Duodenal mucosa (tissue), 2 donors: ENCODE measurements at regions not wholly inside any gene's neighbourhood (a gene's known extent, or its start where the extent isn't known, plus 50 kb on each side); places are given as distances from the start of the nearest gene placed in this dataset.
"Not testable (repeated sequence)": the region's sequence is repeated elsewhere in the genome, so short reads cannot be mapped to it uniquely, and the experiment has no call there.

ENCODE experiments used
- H3K27ac ChIP-seq: one replicate; pipeline ENCODE4 v1.7.0; 2013; ENCODE audit warnings: low read depth, low read length
- H3K27me3 ChIP-seq, 2 donors: one replicate each; pipeline ENCODE4 v1.7.0; 2013; ENCODE audit warnings: low read length in 2 of 2, control low read depth in 1 of 2; ENCODE audit not compliant: insufficient read depth in 2 of 2, control insufficient read depth in 1 of 2
- H3K36me3 ChIP-seq, 2 donors: one replicate each; pipeline ENCODE4 v1.7.0; 2013; ENCODE audit warnings: low read length in 2 of 2, control low read depth in 1 of 2; ENCODE audit not compliant: insufficient read depth in 2 of 2, control insufficient read depth in 1 of 2
- H3K4me1 ChIP-seq, 2 donors: one replicate each; pipeline ENCODE4 v1.7.0; 2013; ENCODE audit warnings: low read length in 2 of 2, control low read depth in 1 of 2; ENCODE audit not compliant: insufficient read depth in 2 of 2, control insufficient read depth in 1 of 2
- H3K4me3 ChIP-seq, 2 donors: one replicate each; pipeline ENCODE4 v1.7.0; 2013; ENCODE audit warnings: low read length in 2 of 2, low read depth in 1 of 2
- H3K9ac ChIP-seq, 2 donors: one replicate each; pipeline ENCODE4 v1.7.0; 2013; ENCODE audit warnings: low read length in 2 of 2, low read depth in 1 of 2
- H3K9me3 ChIP-seq, 2 donors: one replicate each; pipeline ENCODE4 v1.7.0; 2013; ENCODE audit warnings: low read length in 2 of 2, control low read depth in 1 of 2; ENCODE audit not compliant: control insufficient read depth in 1 of 2

DNA sequence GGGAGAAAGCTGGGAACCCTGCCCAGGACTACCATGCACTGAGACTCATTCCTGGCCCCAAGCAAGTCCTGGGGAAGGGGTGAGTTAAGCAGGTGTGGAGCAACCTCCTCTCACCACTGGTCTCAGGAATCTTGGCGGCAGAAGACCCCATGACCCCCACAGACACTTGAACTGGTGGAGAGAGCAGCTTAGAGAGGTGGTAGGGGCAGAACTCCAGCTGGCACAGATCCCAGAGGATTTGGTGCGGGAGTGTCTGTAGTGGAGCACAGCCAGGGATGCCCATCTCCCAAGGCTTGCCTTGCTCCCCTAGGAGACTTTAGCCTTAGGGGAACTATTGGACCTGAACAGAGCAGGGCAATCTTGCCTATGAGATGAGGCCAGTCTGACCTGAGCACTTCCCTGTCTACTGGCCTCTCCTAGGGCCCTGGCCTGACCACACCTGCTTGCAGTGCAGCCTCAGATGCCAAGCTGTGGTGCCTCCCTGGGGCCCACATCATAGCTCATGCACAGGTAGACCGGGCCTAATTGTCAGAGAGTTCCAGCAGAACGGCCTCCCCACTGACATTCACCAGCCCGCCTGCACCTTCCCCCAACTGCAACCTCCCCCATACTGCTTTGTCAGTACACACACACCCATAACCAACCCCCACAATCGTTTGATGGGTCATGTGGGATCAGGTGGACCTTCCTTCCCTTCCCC, 78.0 kb downstream of the NAA11 start:
- Histone ChIP-seq H3K9ac (no peak overlapping the region), H3K9me3 (peaks cover 0 to 3% of the 10 kb centered on the region in 2 donors), H3K27me3 (no peaks in the 10 kb centered on the region), H3K4me3 (no peak overlapping the region), H3K36me3 (no peaks in the 10 kb centered on the region), H3K4me1 (no peaks in the 10 kb centered on the region), H3K27ac (no peak overlapping the region)

DNA sequence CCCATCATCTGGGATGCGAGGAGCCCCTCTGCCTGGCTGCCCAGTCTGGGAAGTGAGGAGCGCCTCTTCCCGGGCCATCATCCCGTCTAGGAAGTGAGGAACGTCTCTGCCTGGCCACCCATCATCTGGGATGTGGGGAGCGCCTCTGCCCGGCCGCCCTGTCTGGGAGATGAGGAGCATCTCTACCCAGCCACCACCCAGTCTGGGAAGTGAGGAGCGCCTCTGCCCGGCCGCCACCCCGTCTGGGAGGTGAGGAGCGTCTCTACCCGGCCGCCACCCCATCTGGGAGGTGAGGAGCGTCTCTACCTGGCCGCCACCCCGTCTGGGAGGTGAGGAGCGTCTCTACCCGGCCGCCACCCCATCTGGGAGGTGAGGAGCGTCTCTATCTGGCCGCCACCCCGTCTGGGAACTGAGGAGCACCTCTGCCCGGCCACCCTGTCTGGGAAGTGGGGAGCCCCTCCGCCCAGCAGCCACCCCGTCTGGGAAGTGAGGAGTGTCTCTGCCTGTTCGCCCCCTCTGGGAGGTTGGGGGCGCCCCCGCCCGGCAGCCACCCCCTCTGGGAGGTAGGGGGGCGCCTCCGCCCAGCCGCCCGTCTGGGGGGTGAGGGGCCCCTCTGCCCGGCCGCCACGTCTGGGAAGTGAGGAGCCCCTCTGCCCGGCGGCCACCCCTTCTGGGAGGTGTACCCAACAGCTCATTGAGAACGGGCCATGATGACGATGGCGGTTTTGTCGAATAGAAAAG, 80.5 kb downstream of the NAA11 start:
- H3K27ac ChIP-seq, H3K9ac ChIP-seq, H3K4me1 ChIP-seq: not testable (repeated sequence)

DNA sequence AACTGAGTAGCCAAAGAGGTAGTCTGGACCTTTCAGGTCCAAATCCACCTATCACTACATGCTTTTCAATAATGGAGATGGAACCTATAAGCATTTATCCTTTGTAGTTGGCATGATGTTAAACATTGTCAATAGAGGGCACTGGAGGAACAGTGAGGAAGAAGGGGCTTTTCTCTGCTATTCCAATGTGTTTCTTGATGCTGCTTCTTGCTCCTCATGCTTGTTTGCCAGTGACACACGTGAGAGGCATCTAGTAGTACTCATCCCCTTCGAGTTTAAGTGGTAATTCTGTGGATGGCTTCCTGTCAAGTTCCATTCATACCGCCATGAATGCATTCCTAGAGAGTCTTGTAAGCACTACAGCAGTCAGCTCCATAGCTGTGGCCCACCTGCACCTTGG, 84.0 kb downstream of the NAA11 start:
- Histone ChIP-seq H3K36me3 (no peaks in the 10 kb centered on the region), H3K4me3 (no peak overlapping the region), H3K9ac (no peak overlapping the region), H3K4me1 (no peaks in the 10 kb centered on the region), H3K9me3 (no peaks in the 10 kb centered on the region), H3K27me3 (no peaks in the 10 kb centered on the region), H3K27ac (no peak overlapping the region)

More for the DNA sequence above, 80.5 kb downstream of the NAA11 start:
- not testable (repeated sequence) for H3K36me3 ChIP-seq, H3K9me3 ChIP-seq, H3K27me3 ChIP-seq, H3K4me3 ChIP-seq

DNA sequence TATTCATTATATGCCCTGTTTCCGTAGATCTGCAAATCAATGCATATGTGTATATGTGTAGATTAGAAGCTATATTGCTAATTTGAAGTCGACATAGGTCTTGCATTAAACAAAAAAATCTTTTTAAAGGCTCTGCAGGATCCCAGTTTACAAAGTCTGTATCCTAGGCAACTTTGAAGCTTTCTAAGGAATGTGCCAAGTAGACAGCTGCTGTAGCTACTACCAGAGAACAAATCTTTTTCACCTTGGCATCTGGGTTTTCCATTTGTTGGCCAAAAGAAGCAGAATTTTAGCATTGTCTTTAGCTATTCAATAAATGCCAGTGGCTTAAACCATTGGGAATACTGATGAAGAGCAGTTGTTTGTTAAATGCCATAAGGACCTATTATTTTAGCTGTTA, 88.0 kb downstream of the NAA11 start:
- no peak overlapping the region for H3K4me3 ChIP-seq
- no peaks in the 10 kb centered on the region for H3K27me3 ChIP-seq
- no peak overlapping the region for H3K9ac ChIP-seq
- no peaks in the 10 kb centered on the region for H3K36me3 ChIP-seq
- H3K4me1 ChIP-seq = no peaks in the 10 kb centered on the region
- no peaks in the 10 kb centered on the region for H3K9me3 ChIP-seq
- H3K27ac ChIP-seq = no peak overlapping the region

DNA sequence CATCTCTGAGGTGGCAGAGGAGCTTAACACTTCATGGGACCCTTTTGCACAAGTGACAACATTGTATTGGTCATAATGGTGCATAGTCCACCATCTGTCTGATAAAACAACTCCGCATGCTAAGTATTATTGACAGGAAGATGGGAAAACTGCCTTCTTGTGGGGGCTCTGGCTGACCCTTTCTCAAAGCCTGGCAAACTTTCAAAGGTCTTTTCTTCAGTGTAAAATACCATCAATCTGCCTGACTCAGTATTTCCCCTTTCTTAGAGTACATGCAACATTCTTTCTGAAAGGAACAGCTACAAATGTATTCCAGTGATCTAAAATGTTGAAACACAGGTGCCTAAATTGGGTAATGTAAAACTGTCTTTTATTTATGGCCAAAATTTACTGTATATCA, 89.1 kb downstream of the NAA11 start:
- no peaks in the 10 kb centered on the region for H3K9me3 ChIP-seq
- H3K27me3 ChIP-seq = no peaks in the 10 kb centered on the region
- H3K4me3 ChIP-seq = no peak overlapping the region
- H3K36me3 ChIP-seq = no peaks in the 10 kb centered on the region
- no peak overlapping the region for H3K27ac ChIP-seq
- no peak overlapping the region for H3K9ac ChIP-seq
- H3K4me1 ChIP-seq = no peaks in the 10 kb centered on the region

DNA sequence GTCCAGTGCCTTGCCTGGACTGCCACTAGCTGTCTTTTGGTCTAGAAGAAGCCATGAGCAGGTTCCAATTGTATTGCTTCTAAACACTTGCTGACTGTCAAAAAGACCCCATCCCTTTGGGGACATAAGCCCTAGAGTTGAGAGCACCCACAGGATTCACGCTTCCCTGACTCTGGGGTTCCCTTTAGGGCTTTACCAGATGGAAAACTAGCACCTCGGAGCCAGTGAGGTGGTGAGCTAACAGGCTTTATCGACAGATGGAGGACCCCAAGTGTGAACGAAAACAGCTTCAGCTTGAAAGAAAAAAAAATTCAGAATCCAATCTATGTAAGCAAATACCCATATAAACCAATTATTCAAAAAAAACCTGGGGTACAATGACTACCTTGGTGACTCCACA, 90.8 kb downstream of the NAA11 start:
- Histone ChIP-seq H3K27me3 (no peaks in the 10 kb centered on the region), H3K36me3 (no peaks in the 10 kb centered on the region), H3K27ac (no peak overlapping the region), H3K4me1 (no peaks in the 10 kb centered on the region), H3K9ac (no peak overlapping the region), H3K9me3 (no peaks in the 10 kb centered on the region), H3K4me3 (no peak overlapping the region)

DNA sequence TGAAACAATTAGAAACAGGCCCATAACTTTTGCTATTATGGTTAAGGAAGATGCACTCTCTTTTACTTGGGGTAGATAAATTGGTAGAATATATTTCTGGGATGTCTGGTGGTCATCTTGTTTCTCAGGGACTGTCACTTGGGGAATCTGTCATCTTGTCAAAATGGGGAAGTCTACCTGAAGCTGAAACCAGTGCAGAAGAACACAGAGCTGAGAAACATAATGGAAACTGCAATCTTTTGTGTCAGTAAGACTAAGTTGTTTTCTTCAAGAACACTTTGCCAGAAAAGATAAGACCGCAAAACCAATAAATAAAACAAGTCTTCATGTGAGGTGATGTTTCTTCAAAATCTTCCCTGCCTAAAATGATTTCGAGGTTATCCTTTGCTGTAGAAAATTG, 92.0 kb downstream of the NAA11 start:
- H3K27ac ChIP-seq = no peak overlapping the region
- no peaks in the 10 kb centered on the region for H3K36me3 ChIP-seq
- H3K9me3 ChIP-seq = no peaks in the 10 kb centered on the region
- no peaks in the 10 kb centered on the region for H3K4me1 ChIP-seq
- no peak overlapping the region for H3K9ac ChIP-seq
- H3K27me3 ChIP-seq = no peaks in the 10 kb centered on the region
- no peak overlapping the region for H3K4me3 ChIP-seq

DNA sequence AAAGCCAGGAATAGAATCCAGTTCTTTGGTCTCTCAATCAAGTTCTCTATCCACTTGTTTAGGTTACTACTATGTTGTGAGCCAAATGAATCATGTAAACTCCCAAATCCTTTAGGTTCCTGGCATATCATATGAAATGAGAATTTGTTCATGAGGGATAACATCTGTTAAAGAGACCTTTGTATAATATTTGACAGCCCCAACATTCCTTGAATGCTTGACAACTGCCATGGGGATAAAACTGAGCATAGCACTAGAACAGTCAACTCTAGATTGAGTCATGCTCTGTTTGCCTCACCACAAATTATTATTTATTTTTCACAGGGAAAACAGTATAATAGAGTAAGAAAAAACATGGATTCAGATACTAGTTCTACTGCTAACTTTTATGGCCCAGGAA, 93.3 kb downstream of the NAA11 start:
- H3K4me3 ChIP-seq = no peak overlapping the region
- H3K27ac ChIP-seq = no peak overlapping the region
- no peaks in the 10 kb centered on the region for H3K4me1 ChIP-seq
- no peak overlapping the region for H3K9ac ChIP-seq
- no peaks in the 10 kb centered on the region for H3K9me3 ChIP-seq
- no peaks in the 10 kb centered on the region for H3K36me3 ChIP-seq
- no peaks in the 10 kb centered on the region for H3K27me3 ChIP-seq

DNA sequence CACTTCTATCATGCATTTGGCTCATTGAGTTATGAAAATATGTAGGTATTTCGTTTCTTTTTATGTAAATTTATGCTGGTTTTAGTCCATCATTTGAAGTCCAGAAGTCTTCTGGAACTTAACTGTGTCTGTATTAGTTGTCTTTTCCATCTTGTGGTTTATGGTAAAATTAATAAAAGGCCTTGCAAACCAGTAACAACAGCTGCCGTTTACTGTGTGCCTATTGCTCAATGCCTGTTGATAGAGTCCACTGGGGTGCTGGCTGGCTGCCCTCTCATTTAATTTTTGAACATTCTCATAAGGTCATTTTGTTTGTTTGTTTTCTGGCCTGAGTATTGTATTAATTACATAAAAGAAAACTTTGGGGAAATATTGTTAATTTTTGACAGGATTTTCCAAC, 98.0 kb downstream of the NAA11 start:
- H3K9me3 ChIP-seq = no peaks in the 10 kb centered on the region
- H3K27me3 ChIP-seq = no peaks in the 10 kb centered on the region
- H3K9ac ChIP-seq = no peak overlapping the region
- H3K4me1 ChIP-seq = no peaks in the 10 kb centered on the region
- no peak overlapping the region for H3K4me3 ChIP-seq
- H3K36me3 ChIP-seq = no peaks in the 10 kb centered on the region
- H3K27ac ChIP-seq = no peak overlapping the region

DNA sequence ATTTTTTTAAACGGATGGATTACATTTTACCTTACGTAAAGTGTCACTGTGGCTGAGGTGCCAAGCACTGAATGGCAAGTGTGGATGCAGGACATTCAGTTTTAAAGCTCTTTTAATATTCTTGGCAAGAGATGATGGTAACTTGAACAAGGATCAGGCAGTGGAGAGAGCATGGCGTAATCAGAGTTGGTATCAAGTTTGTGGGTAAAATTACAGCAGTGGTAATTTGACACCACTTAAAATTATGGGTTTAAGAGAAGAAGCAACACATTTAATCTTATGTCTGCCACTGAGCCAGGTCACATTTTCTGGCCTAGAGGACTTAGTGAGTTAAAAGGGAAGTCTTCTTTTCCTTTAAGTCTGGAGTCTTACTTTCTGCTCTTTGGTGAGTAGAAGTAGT, 100.5 kb downstream of the NAA11 start:
- Histone ChIP-seq H3K27ac (no peak overlapping the region), H3K4me3 (no peak overlapping the region), H3K9ac (no peak overlapping the region), H3K9me3 (no peaks in the 10 kb centered on the region), H3K27me3 (no peaks in the 10 kb centered on the region), H3K36me3 (no peaks in the 10 kb centered on the region), H3K4me1 (no peaks in the 10 kb centered on the region)
